HEK293 (cell line): ENCODE measurements at regions not wholly inside any gene's neighbourhood (a gene's known extent, or its start where the extent isn't known, plus 50 kb on each side); places are given as distances from the start of the nearest gene placed in this dataset.

Experiments used
- CTCF ChIA-PET: fragments of 350-600 bp; formaldehyde crosslinking; extraction: SDS; loops from one replicate; lab custom pipeline; 2021; ENCODE audit warnings: antibody characterized with exemption; lab: Yijun Ruan, JAX
- POLR2A ChIA-PET: fragments of 300-600 bp; formaldehyde crosslinking; extraction: SDS; loops from one replicate; lab custom pipeline; 2020; ENCODE audit warnings: antibody characterized with exemption, inconsistent platforms; lab: Yijun Ruan, JAX
- H3K27ac ChIP-seq: fragments of 200-500 bp; sonication (Bioruptor generic); 2 replicates; pipeline ENCODE4 v1.5.1; 2014; ENCODE audit warnings: low read depth, low read length, control low read depth, inconsistent platforms; ENCODE audit errors: extremely low read depth
- H3K36me3 ChIP-seq, 2 experiments: fragments of 200-500 bp in 1 of 2; sonication (Bioruptor generic) in 1 of 2; 1 replicate in 1 of 2; 2 replicates in 1 of 2; pipeline ENCODE4 v1.5.1; 2014 to 2017; ENCODE audit warnings: inconsistent platforms in 2 of 2, low read length in 2 of 2; ENCODE audit not compliant: control insufficient read depth in 2 of 2, insufficient read depth in 1 of 2
- H3K4me1 ChIP-seq: fragments of 200-500 bp; sonication (Bioruptor generic); 2 replicates; pipeline ENCODE4 v1.5.1; 2014; ENCODE audit warnings: mild to moderate bottlenecking, low read length, inconsistent platforms; ENCODE audit not compliant: control insufficient read depth, insufficient read depth
- H3K4me3 ChIP-seq: 2 replicates; pipeline ENCODE4 v1.5.1; 2011; ENCODE audit warnings: low read depth, mild to moderate bottlenecking, control low read depth, low read length, moderate library complexity
- H3K9me3 ChIP-seq: fragments of 200-500 bp; sonication (Bioruptor generic); 2 replicates; pipeline ENCODE4 v1.5.1; 2014; ENCODE audit warnings: low read depth, low read length, inconsistent platforms; ENCODE audit not compliant: control insufficient read depth, insufficient read depth
- BCL6B ChIP-seq: fragments of 450-650 bp; formaldehyde crosslinking; IDR thresholded peaks from 2 replicates; pipeline ENCODE4 v1.5.1; 2017; ENCODE audit warnings: missing biosample characterization, missing genetic modification characterization
- CTCF ChIP-seq: fragments of 450-650 bp; formaldehyde crosslinking; IDR thresholded peaks from 2 replicates; pipeline ENCODE4 v1.5.1; 2016; ENCODE audit warnings: missing biosample characterization, missing genetic modification characterization
- FEZF1 ChIP-seq: fragments of 450-650 bp; formaldehyde crosslinking; IDR thresholded peaks from 2 replicates; pipeline ENCODE4 v1.5.1; 2016; ENCODE audit warnings: missing biosample characterization, missing genetic modification characterization
- MYNN ChIP-seq: fragments of 450-650 bp; formaldehyde crosslinking; IDR thresholded peaks from 2 replicates; pipeline ENCODE4 v1.5.1; 2016; ENCODE audit warnings: missing biosample characterization, missing genetic modification characterization, borderline replicate concordance
- PRDM10 ChIP-seq: fragments of 450-650 bp; formaldehyde crosslinking; IDR thresholded peaks from 2 replicates; pipeline ENCODE4 v1.5.1; 2016; ENCODE audit warnings: missing biosample characterization, missing genetic modification characterization
- PRDM4 ChIP-seq: fragments of 450-650 bp; formaldehyde crosslinking; IDR thresholded peaks from 2 replicates; pipeline ENCODE4 v1.5.1; 2017; ENCODE audit warnings: missing biosample characterization, missing genetic modification characterization
- REPIN1 ChIP-seq: fragments of 450-650 bp; formaldehyde crosslinking; IDR thresholded peaks from 2 replicates; pipeline ENCODE4 v1.5.1; 2017; ENCODE audit warnings: missing biosample characterization, missing genetic modification characterization, low read depth
- REST ChIP-seq: fragments of 450-650 bp; formaldehyde crosslinking; IDR thresholded peaks from 2 replicates; pipeline ENCODE4 v1.5.1; 2016; ENCODE audit warnings: missing biosample characterization, missing genetic modification characterization
- ZBTB48 ChIP-seq: fragments of 450-650 bp; formaldehyde crosslinking; IDR thresholded peaks from 2 replicates; pipeline ENCODE4 v1.5.1; 2016; ENCODE audit warnings: missing biosample characterization, missing genetic modification characterization
- ZFP3 ChIP-seq: fragments of 450-650 bp; formaldehyde crosslinking; IDR thresholded peaks from 2 replicates; pipeline ENCODE4 v1.5.1; 2016; ENCODE audit warnings: low read depth, missing biosample characterization, missing genetic modification characterization
- ZNF140 ChIP-seq: fragments of 450-650 bp; formaldehyde crosslinking; IDR thresholded peaks from 2 replicates; pipeline ENCODE4 v1.5.1; 2016; ENCODE audit warnings: missing biosample characterization, missing genetic modification characterization
- ZNF174 ChIP-seq: fragments of 450-650 bp; formaldehyde crosslinking; IDR thresholded peaks from 2 replicates; pipeline ENCODE4 v1.5.0; 2017; ENCODE audit warnings: missing biosample characterization, mild to moderate bottlenecking, missing genetic modification characterization
- ZNF221 ChIP-seq: fragments of 450-650 bp; formaldehyde crosslinking; IDR thresholded peaks from 2 replicates; pipeline ENCODE4 v1.5.1; 2017; ENCODE audit warnings: missing biosample characterization, missing genetic modification characterization, borderline replicate concordance
- ZNF23 ChIP-seq: fragments of 450-650 bp; formaldehyde crosslinking; IDR thresholded peaks from 2 replicates; pipeline ENCODE4 v1.5.1; 2016; ENCODE audit warnings: missing biosample characterization, missing genetic modification characterization, borderline replicate concordance
- ZNF416 ChIP-seq: fragments of 450-650 bp; formaldehyde crosslinking; IDR thresholded peaks from 2 replicates; pipeline ENCODE4 v1.5.1; 2016; ENCODE audit warnings: missing biosample characterization, missing genetic modification characterization
- ZNF433 ChIP-seq: fragments of 450-650 bp; formaldehyde crosslinking; IDR thresholded peaks from 2 replicates; pipeline ENCODE4 v1.5.1; 2016; ENCODE audit warnings: missing biosample characterization, missing genetic modification characterization, low read depth
- ZNF624 ChIP-seq: fragments of 450-650 bp; formaldehyde crosslinking; IDR thresholded peaks from 2 replicates; pipeline ENCODE4 v1.5.1; 2017; ENCODE audit warnings: missing biosample characterization, missing genetic modification characterization
- ZNF629 ChIP-seq: fragments of 450-650 bp; formaldehyde crosslinking; IDR thresholded peaks from 2 replicates; pipeline ENCODE4 v1.5.1; 2017; ENCODE audit warnings: missing biosample characterization, missing genetic modification characterization
- ZNF777 ChIP-seq: fragments of 450-650 bp; formaldehyde crosslinking; IDR thresholded peaks from 2 replicates; pipeline ENCODE4 v1.5.1; 2017; ENCODE audit warnings: missing biosample characterization, missing genetic modification characterization, borderline replicate concordance
- ZNF791 ChIP-seq: fragments of 450-650 bp; formaldehyde crosslinking; IDR thresholded peaks from 2 replicates; pipeline ENCODE4 v1.5.1; 2016; ENCODE audit warnings: missing biosample characterization, missing genetic modification characterization
- ZNF837 ChIP-seq: fragments of 450-650 bp; formaldehyde crosslinking; IDR thresholded peaks from 2 replicates; pipeline ENCODE4 v1.5.1; 2016; ENCODE audit warnings: missing biosample characterization, missing genetic modification characterization

- TF ChIP-seq PRDM4 (tag by site-specific recombination) = no peak
- no peak for TF ChIP-seq REPIN1 (tag by site-specific recombination)
- TF ChIP-seq ZNF174 (tag by site-specific recombination) = no peak
- no peak for TF ChIP-seq ZNF777 (tag by site-specific recombination)
Measured at GRCh38 chr17:70922268-70922667, 752.9 kb downstream of the KCNJ2 start (continued).

- H3K4me1 ChIP-seq = no peaks in the 10 kb centered on the region
- H3K36me3 ChIP-seq = no peaks in the 10 kb centered on the region
- no peak overlapping the region for H3K27ac ChIP-seq
- H3K4me3 ChIP-seq = no peak overlapping the region
- CTCF ChIA-PET = no interaction called here
- POLR2A ChIA-PET = no interaction called here
- no peaks in the 10 kb centered on the region for H3K9me3 ChIP-seq
- TF ChIP-seq FEZF1 (tag by site-specific recombination) = no peak
- TF ChIP-seq ZNF140 = no peak
- TF ChIP-seq MYNN (tag by site-specific recombination) = no peak
Measured at GRCh38 chr17:70924776-70925175, 755.4 kb downstream of the KCNJ2 start.

GRCh38 chr17:70929226-70929625, 759.9 kb downstream of the KCNJ2 start:
- H3K4me3 ChIP-seq = no peak overlapping the region
- no peaks in the 10 kb centered on the region for H3K9me3 ChIP-seq
- POLR2A ChIA-PET = no interaction called here
- no peaks in the 10 kb centered on the region for H3K4me1 ChIP-seq
- no peaks in the 10 kb centered on the region for H3K36me3 ChIP-seq
- CTCF ChIA-PET = no interaction called here
- TF ChIP-seq ZNF629 (tag by site-specific recombination) = no peak
- no peak for TF ChIP-seq ZNF433 (tag by site-specific recombination)
- no peak for TF ChIP-seq ZNF777 (tag by site-specific recombination)
- TF ChIP-seq ZBTB48 (tag by site-specific recombination) = no peak
- no peak for TF ChIP-seq ZNF624 (tag by site-specific recombination)
- TF ChIP-seq ZNF837 (tag by site-specific recombination) = no peak
- TF ChIP-seq ZNF791 (tag by site-specific recombination) = no peak
- no peak for TF ChIP-seq BCL6B (tag by site-specific recombination)
- no peak for TF ChIP-seq ZNF416 (tag by site-specific recombination)
- TF ChIP-seq CTCF (tag by site-specific recombination) = no peak
- TF ChIP-seq ZNF23 (tag by site-specific recombination) = no peak
- TF ChIP-seq ZFP3 = no peak
- no peak for TF ChIP-seq REST (tag by site-specific recombination)
- TF ChIP-seq ZNF221 (tag by site-specific recombination) = no peak
- no peak for TF ChIP-seq ZNF174 (tag by site-specific recombination)
- TF ChIP-seq PRDM10 (tag by site-specific recombination) = no peak
- H3K27ac ChIP-seq = no peak overlapping the region
